Stomach (tissue), 8 donors: ENCODE measurements at regions not wholly inside any gene's neighbourhood (a gene's known extent, or its start where the extent isn't known, plus 50 kb on each side); places are given as distances from the start of the nearest gene placed in this dataset.
A peak's percentile ranks its signal among the peaks of the same experiment; 100 is the strongest.

Experiments
- DNase-seq, 2 donors: peaks; one replicate each; pipeline versions ENCODE4 v3.0.0 to v3.0.0-alpha.2; 2013 to 2019
- H3K27ac ChIP-seq, 5 donors: fragments of 200-600 bp in 4 of 5; sonication (generic) in 4 of 5; one replicate each; pipeline ENCODE4 v1.5.1; 2013 to 2019; ENCODE audit warnings: mild to moderate bottlenecking in 1 of 5, moderate library complexity in 1 of 5
- H3K27me3 ChIP-seq, 3 donors: fragments of 200-600 bp; sonication (generic); one replicate each; pipeline ENCODE4 v1.5.1; 2017 to 2019; ENCODE audit warnings: mixed run types in 1 of 3
- H3K36me3 ChIP-seq, 4 donors: fragments of 200-600 bp; sonication (generic); 1 replicate in 3 of 4; 2 replicates in 1 of 4; pipeline ENCODE4 v1.5.1; 2016 to 2019
- H3K4me1 ChIP-seq, 4 donors: fragments of 200-600 bp; sonication (generic); one replicate each; pipeline ENCODE4 v1.5.1; 2016 to 2019
- H3K4me3 ChIP-seq, 4 donors: fragments of 200-600 bp; sonication (generic) in 3 of 4; one replicate each; pipeline ENCODE4 v1.5.1; 2016 to 2019; ENCODE audit warnings: mild to moderate bottlenecking in 1 of 4
- H3K9me3 ChIP-seq, 4 donors: fragments of 200-600 bp; sonication (generic); one replicate each; pipeline ENCODE4 v1.5.1; 2016 to 2019
- EP300 ChIP-seq: sonication (generic); formaldehyde crosslinking; IDR thresholded peaks from one replicate; pipeline ENCODE4 v1.6.1; 2017; ENCODE audit warnings: antibody characterized with exemption
- POLR2A ChIP-seq, 4 donors: fragments of 450-650 bp; IDR thresholded peaks; one replicate each; pipeline ENCODE4 v1.6.1; 2016; ENCODE audit warnings: antibody characterized with exemption in 4 of 4, control low read depth in 2 of 4, mild to moderate bottlenecking in 1 of 4, moderate library complexity in 1 of 4
- POLR2AphosphoS5 ChIP-seq, 3 donors: sonication (generic); formaldehyde crosslinking; IDR thresholded peaks; one replicate each; pipeline ENCODE4 v1.6.1; 2016; ENCODE audit warnings: antibody characterized with exemption in 3 of 3
- WGBS, 5 donors: extraction: QIAGEN DNeasy Blood & Tissue Kit in 3 of 5; methylation state at CpG; one replicate each; pipeline versions ENCODE4 v1.1.5 to v1.1.7; 2013 to 2018; 5-methylcytosine and 5-hydroxymethylcytosine counted together
- intact Hi-C: fragments of 100-400 bp; cut with DNase I; formaldehyde crosslinking; loops from one replicate; pipeline ENCODE4 v1.15.1; 2023; ENCODE audit warnings: low total_unique reads
- TF ChIP-seq, protein P1 (sequence below), 7 experiments: fragments of 450-650 bp in 4 of 7; fragments of 200-600 bp in 3 of 7; sonication (generic) in 3 of 7; IDR thresholded peaks; one replicate each; pipeline ENCODE4 v1.5.1; 2016 to 2019; ENCODE audit warnings: antibody characterized with exemption in 7 of 7, control low read depth in 2 of 7, mild to moderate bottlenecking in 1 of 7
- donor health status: healthy with polysubstance abuse.
- donor health status: Bipolar disorder and iron deficiency.
- donor health status: healthy.

DNA sequence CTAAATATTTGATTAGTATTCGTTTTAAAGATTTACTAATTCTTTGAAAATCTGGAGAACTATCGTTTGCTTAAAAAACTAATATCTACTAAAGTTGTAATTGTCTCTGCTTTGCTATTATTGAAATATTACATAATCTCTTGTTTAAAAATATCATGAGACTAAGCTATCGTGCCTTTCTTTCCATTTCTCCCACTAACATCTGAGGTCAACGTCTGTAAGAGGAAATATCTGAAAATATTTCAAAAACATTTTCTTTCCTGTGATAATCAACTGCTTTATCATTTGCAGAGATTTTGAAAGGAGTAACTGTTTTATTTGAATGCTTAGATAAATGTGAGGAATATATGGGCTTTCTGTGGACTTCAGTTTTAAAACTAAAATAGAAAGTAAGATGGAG, 694.1 kb downstream of the USP25 start:
- H3K4me3 ChIP-seq: peak overlapping the region; percentile 9 to 23 (median 12)
- 15 to 30% (median 20%) methylated on average over 4 of the region's 4 CpGs for WGBS, 5 donors
- H3K36me3 ChIP-seq: no peaks in the 10 kb centered on the region
- TF ChIP-seq EP300 (no peak), POLR2AphosphoS5 (IDR thresholded peaks at IDR 0.05) (no peak), POLR2A (IDR thresholded peaks at IDR 0.05) (no peak)
- TF ChIP-seq, protein P1, sequence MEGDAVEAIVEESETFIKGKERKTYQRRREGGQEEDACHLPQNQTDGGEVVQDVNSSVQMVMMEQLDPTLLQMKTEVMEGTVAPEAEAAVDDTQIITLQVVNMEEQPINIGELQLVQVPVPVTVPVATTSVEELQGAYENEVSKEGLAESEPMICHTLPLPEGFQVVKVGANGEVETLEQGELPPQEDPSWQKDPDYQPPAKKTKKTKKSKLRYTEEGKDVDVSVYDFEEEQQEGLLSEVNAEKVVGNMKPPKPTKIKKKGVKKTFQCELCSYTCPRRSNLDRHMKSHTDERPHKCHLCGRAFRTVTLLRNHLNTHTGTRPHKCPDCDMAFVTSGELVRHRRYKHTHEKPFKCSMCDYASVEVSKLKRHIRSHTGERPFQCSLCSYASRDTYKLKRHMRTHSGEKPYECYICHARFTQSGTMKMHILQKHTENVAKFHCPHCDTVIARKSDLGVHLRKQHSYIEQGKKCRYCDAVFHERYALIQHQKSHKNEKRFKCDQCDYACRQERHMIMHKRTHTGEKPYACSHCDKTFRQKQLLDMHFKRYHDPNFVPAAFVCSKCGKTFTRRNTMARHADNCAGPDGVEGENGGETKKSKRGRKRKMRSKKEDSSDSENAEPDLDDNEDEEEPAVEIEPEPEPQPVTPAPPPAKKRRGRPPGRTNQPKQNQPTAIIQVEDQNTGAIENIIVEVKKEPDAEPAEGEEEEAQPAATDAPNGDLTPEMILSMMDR (IDR thresholded peaks at IDR 0.05): no peak
- intact Hi-C loops: no loop called here
- no peaks in the 10 kb centered on the region for H3K27me3 ChIP-seq
- peaks cover 0 to 49% (median 26%) of the 10 kb centered on the region in 4 donors for H3K4me1 ChIP-seq
- DNase-seq: no peak
- H3K9me3 ChIP-seq: no peaks in the 10 kb centered on the region
- peak overlapping the region in 3 of 5 donors; percentile 13 to 64 (median 24) for H3K27ac ChIP-seq

DNA sequence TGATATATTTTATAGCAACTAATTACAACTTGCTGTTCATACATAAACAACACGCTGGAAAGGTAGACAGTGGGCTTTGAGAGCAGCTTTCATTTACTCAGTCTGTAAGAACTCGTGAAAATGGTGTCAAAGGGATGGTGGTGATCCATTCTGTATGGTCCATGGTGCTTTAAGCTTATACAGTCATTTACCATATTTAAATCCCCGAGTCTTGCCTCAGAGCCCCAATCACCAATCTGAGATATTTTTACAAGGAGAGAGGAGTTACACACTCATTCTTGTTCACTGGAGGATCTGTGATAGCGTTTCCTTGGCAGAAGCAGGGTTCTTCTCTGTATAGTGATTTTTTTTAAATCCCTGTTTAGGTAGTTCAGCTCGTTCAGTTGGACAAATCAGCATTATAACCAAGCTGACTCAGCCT, 694.6 kb downstream of the USP25 start:
- Histone ChIP-seq H3K27me3 (no peaks in the 10 kb centered on the region), H3K27ac (peak overlapping the region in 3 of 5 donors; percentile 13 to 64 (median 24)), H3K4me1 (peaks cover 0 to 45% (median 24%) of the 10 kb centered on the region in 4 donors), H3K9me3 (no peaks in the 10 kb centered on the region), H3K4me3 (peak overlapping the region; percentile 9 to 23 (median 12)), H3K36me3 (no peaks in the 10 kb centered on the region)
- TF ChIP-seq POLR2AphosphoS5 (IDR thresholded peaks at IDR 0.05): no peak
- TF ChIP-seq POLR2A (IDR thresholded peaks at IDR 0.05): no peak
- TF ChIP-seq, protein P1 (IDR thresholded peaks at IDR 0.05): no peak
- no peak for TF ChIP-seq EP300
- 37 to 48% (median 40%) methylated on average over 5 of the region's 5 CpGs for WGBS, 5 donors
- intact Hi-C loops: no loop called here
- peak in 1 of 2 donors; percentile 43 for DNase-seq

DNA sequence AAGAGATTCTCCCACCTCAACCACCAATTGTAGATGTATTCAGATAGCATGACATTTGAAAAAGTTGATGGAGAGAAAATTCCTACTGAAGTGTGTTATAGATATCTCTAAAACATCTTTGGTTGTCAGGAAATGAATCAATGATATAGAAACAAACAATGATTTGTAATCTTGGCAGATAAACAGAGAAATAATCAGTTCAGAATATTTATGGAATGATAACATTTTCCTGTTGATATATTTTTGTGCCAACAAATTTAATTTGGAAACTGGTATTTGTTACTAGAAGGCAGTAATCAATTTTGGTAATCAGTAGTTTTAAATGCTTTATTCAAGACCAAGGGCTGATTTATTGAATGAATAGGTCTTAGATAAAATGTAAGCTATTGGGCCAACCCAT, 695.6 kb downstream of the USP25 start:
- intact Hi-C loops: no loop called here
- TF ChIP-seq EP300 (no peak), POLR2AphosphoS5 (IDR thresholded peaks at IDR 0.05) (no peak), POLR2A (IDR thresholded peaks at IDR 0.05) (no peak)
- TF ChIP-seq, protein P1 (IDR thresholded peaks at IDR 0.05): no peak
- Histone ChIP-seq H3K27me3 (no peaks in the 10 kb centered on the region), H3K9me3 (no peaks in the 10 kb centered on the region), H3K4me3 (no peak overlapping the region), H3K36me3 (no peaks in the 10 kb centered on the region), H3K4me1 (peaks cover 0 to 39% (median 19%) of the 10 kb centered on the region in 4 donors), H3K27ac (peak overlapping the region in 1 of 5 donors; percentile 64)
- no peak for DNase-seq

DNA sequence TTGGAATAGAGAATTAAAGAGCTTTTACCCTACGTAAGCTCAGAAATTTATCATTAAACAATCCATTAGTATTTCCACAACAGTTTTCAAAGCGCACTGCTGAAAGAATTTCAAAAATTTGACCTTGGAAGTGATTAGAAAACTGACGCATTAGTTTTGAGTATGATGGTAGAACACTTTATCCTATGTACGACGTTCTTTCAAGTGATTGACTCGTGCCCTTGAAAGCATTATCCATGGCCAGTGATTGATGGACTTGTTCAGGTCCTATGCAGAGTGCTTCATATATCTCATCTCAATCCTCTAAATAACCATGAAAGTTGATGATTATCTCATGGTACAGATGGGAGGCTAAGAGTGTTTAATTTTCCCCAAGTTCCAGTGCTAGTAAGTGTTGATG, 697.2 kb downstream of the USP25 start:
- TF ChIP-seq, protein P1 (IDR thresholded peaks at IDR 0.05): no peak
- TF ChIP-seq EP300: no peak
- TF ChIP-seq POLR2A (IDR thresholded peaks at IDR 0.05): no peak
- no peak for TF ChIP-seq POLR2AphosphoS5 (IDR thresholded peaks at IDR 0.05)

More for the DNA sequence above, 697.2 kb downstream of the USP25 start:
- intact Hi-C loops: no loop called here
- DNase-seq: no peak
- H3K27ac ChIP-seq: peak overlapping the region in 1 of 5 donors; percentile 8
- peaks cover 0 to 32% (median 16%) of the 10 kb centered on the region in 4 donors for H3K4me1 ChIP-seq
- no peak overlapping the region for H3K4me3 ChIP-seq
- H3K9me3 ChIP-seq: no peaks in the 10 kb centered on the region
- WGBS, 5 donors: 62 to 78% (median 77%) methylated on average over 6 of the region's 6 CpGs
- no peaks in the 10 kb centered on the region for H3K36me3 ChIP-seq
- H3K27me3 ChIP-seq: no peaks in the 10 kb centered on the region
